Fibroblast of villous mesenchyme (primary cell): ENCODE measurements at regions not wholly inside any gene's neighbourhood (a gene's known extent, or its start where the extent isn't known, plus 50 kb on each side); places are given as distances from the start of the nearest gene placed in this dataset.

Source experiments
- DNase-seq: peaks from one replicate; pipeline ENCODE4 v3.0.0-alpha.2; 2010; ENCODE audit warnings: low read depth
- H3K4me3 ChIP-seq: 2 replicates; pipeline ENCODE4 v1.5.1; 2011; ENCODE audit warnings: low read depth, mild to moderate bottlenecking, low read length
- CTCF ChIP-seq: IDR thresholded peaks from 2 replicates; pipeline ENCODE4 v1.5.1; 2012; ENCODE audit warnings: low read depth, mild to moderate bottlenecking, low read length; ENCODE audit not compliant: insufficient read depth

DNA sequence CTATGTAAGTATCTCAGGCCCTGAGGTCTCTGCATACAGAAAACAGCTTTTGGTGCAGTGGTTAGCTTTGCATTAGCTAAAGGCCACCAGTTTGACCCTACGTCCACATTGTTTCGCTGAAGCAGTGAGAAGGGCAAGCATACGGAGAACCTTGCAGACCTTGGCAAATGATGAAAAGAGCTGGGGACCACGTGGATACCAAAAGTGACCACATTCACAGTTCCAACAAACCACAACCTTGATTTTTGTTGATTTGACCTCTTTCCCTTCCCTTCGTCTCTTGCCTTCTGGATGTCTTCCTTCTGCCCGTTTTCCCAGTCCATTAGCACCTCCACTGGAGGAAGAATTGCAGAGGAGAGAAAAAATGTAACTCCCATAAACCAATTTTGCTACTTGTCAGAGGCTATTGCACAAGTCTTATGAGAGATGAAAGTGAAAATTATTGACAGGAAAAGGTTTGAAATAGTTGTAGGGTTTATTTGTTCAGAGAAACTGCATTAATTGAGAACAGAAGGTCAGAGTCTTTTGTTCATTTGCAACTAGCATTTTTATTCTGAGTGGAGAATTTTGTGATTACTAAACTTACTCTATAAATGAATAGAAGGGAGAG is 293.9 kb upstream of the HTR2A start:
- H3K4me3 ChIP-seq: no peak overlapping the region
- DNase-seq: no peak
- TF ChIP-seq CTCF: no peak

DNA sequence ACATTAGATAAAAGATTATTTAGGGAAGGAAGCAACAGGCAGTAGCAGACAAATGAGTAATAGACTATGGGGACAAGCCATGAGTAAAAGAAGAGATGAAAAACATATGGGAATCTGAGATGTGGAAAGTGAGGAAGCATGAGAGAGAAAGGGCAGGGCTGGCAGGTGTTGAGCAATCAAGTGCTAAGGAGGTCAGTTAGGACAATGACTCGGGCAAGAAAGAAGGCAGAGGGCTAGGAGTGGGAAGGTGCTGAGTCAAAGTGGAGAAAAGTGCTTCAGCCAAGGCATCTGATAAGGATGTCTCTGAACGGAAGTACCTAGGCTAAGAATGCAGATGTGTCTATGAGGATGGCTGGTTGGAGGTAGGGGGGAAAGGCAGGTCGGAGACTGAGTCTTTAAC is 291.9 kb upstream of the HTR2A start:
- H3K4me3 ChIP-seq: no peak overlapping the region
- peak; percentile 56 for DNase-seq
- no peak for TF ChIP-seq CTCF

DNA sequence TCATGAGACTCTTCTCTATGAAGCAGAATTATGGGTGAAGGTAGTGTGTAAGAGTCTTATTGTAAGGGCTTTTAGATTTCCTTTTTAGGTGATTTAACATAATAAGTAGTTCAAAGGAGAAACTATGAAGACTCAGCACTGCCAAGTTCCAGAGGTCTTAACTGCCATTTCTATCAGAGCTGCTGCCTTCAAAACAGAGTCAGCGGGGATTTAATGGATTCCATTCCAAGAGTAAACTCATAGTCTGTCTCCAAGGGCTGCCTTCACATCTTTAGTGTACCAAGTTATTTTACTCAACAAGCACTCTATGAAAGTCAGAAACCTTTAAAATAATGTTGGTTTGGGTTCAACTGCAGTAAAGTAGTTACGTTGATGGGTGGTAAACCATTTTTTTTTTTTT is 289.6 kb upstream of the HTR2A start:
- no peak for TF ChIP-seq CTCF
- no peak for DNase-seq
- H3K4me3 ChIP-seq: no peak overlapping the region

GRCh38 chr13:47184321-47184720 is 287.5 kb upstream of the HTR2A start:
- H3K4me3 ChIP-seq: no peak overlapping the region
- no peak for DNase-seq

GRCh38 chr13:47179321-47179720 is 282.5 kb upstream of the HTR2A start:
- TF ChIP-seq CTCF: no peak
- DNase-seq: no peak
- no peak overlapping the region for H3K4me3 ChIP-seq

More at GRCh38 chr13:47184321-47184720, 287.5 kb upstream of the HTR2A start:
- no peak for TF ChIP-seq CTCF

- H3K4me3 ChIP-seq: no peak overlapping the region
- TF ChIP-seq CTCF: no peak
- DNase-seq: no peak
These were observed 281.5 kb upstream of the HTR2A start for GRCh38 chr13:47178090-47178950.
